ENCODE measurements at regions not wholly inside any gene's neighbourhood (a gene's known extent, or its start where the extent isn't known, plus 50 kb on each side); places are given as distances from the start of the nearest gene placed in this dataset.

DNA sequence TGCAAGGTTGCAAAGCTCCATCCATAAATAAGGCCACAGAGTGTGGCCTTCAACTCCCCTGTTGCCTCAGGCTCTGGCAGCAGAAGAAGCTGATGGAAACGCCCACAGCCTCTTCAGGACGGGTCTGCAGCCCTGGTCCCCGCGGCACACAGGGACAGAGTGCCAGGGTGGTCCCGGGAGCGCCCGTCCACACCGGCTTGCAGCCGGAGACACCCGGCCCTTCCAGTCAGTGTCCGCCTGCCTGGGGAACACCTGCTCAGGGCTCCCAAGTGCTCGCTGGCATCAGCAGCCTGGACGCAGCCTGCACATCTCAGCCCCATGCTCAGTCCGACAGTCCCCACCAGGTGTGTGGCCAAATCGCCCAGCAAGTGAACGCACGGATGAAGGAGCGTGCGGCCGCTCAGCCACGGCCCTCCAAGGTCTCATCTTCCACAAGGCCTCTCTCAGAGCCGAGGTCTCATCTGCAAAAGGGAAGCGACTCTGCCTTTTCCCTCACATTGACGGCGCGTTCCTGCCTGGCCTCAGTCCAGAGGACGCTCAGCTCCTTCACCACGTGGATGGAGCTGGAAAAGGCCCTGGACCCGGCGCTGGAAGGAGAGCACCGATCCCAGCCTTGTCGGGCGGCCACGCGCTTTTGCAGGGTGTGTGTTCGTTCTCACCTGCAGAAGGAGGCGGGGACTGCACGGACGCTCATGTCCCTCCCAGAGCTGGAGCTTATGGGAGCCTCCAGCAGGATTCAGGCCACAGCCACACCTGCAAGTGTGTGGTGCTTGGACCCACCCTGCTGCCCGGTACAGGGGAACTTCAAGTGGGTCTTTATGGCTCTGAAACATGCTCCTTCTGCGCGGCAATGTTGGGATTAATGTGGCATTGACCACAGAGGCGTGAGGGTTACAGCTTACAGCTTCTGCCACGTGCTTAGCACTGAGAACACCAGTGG, 180.4 kb downstream of the DLL1 start:
- Histone ChIP-seq H3K9me3 (replicated peaks in 1 of 2; ENCODE audit: control insufficient read depth in 1 of 2, insufficient read depth in 1 of 2, low read length in 2 of 2) (no peaks in the 10 kb centered on the region), H3K4me2 (replicated peaks; ENCODE audit: extremely low read depth, low read length, poor library complexity, severe bottlenecking) (no peak overlapping the region), H3K9ac (ENCODE audit: insufficient read depth, low read length, poor library complexity, severe bottlenecking) (no peak overlapping the region), H3K36me3 (replicated peaks in 1 of 2; ENCODE audit: control insufficient read depth in 1 of 2, insufficient read depth in 2 of 2, low read length in 2 of 2) (no peaks in the 10 kb centered on the region), H2AFZ (ENCODE audit: insufficient read depth, low read depth, low read length, poor library complexity, severe bottlenecking) (no peak overlapping the region), H3K79me2 (ENCODE audit: insufficient read depth, low read length) (no peaks in the 10 kb centered on the region), H3K4me3 (replicated peaks in 1 of 3; ENCODE audit: low read depth in 2 of 3, low read length in 3 of 3) (no peak overlapping the region), H4K20me1 (ENCODE audit: insufficient read depth, low read length) (no peaks in the 10 kb centered on the region), H3K27me3 (ENCODE audit: control insufficient read depth in 2 of 2, insufficient read depth in 2 of 2, low read length in 2 of 2) (no peaks in the 10 kb centered on the region), H3K4me1 (ENCODE audit: control insufficient read depth in 1 of 2, insufficient read depth in 2 of 2, low read length in 2 of 2) (no peaks in the 10 kb centered on the region), H3K27ac (ENCODE audit: low read depth in 1 of 2, low read length in 2 of 2) (no peak overlapping the region)
- intact Hi-C loops (cut with micrococcal nuclease), result no loop called here
- no peak overlapping the region for H3K4me3 Mint-ChIP-seq
- no peak for DNase-seq
- peaks cover 6 to 14% (median 13%) of the 10 kb centered on the region in 3 donors for H3K27me3 Mint-ChIP-seq (ENCODE audit: low read depth in 3 of 3)
- no peaks in the 10 kb centered on the region for H3K4me1 Mint-ChIP-seq
- TF ChIP-seq, protein P1, sequence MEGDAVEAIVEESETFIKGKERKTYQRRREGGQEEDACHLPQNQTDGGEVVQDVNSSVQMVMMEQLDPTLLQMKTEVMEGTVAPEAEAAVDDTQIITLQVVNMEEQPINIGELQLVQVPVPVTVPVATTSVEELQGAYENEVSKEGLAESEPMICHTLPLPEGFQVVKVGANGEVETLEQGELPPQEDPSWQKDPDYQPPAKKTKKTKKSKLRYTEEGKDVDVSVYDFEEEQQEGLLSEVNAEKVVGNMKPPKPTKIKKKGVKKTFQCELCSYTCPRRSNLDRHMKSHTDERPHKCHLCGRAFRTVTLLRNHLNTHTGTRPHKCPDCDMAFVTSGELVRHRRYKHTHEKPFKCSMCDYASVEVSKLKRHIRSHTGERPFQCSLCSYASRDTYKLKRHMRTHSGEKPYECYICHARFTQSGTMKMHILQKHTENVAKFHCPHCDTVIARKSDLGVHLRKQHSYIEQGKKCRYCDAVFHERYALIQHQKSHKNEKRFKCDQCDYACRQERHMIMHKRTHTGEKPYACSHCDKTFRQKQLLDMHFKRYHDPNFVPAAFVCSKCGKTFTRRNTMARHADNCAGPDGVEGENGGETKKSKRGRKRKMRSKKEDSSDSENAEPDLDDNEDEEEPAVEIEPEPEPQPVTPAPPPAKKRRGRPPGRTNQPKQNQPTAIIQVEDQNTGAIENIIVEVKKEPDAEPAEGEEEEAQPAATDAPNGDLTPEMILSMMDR (IDR thresholded peaks at IDR 0.05), result no peak
- H3K36me3 Mint-ChIP-seq, result no peaks in the 10 kb centered on the region
- peak overlapping the region in 1 of 7 donors; percentile 7 for H3K27ac Mint-ChIP-seq
- 91% methylated on average over 42 of the region's 44 CpGs for WGBS (ENCODE audit: insufficient coverage)
- peaks cover 0 to 2% (median 0%) of the 10 kb centered on the region in 7 donors for H3K9me3 Mint-ChIP-seq

DNA sequence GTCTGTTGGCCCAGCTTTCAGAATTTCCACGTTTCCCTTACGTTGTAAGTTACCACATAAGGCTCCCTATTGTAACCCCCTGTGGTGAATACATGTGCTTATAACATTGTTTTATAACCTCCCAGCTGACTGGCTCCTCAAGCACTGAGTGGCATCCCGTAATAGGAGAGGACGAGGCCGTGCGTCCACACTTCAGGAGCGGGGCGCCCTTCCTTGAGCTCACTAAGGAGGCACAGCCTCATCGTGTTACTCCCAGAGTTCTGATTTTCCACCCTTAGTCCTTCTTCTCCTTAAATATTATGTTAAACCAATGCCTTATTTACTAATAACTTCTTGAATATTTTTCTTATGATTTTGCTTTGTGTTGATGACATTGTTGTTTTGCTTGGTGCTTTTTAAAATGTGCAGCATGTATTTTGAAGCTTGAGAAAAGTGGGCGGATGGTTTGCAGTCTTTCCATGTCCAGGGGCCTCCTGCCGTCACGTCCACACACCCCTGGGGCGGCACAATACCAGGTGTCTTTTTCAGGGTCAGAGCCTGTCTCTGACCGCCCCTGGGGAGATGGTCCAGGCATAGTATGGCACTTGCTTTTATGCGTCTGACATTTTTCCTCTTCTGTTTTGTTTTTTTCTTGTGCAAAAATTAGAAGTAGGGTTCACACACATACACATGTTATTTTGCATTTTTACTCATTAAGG, 181.8 kb downstream of the DLL1 start:
- Histone ChIP-seq H3K4me1 (ENCODE audit: control insufficient read depth in 1 of 2, insufficient read depth in 2 of 2, low read length in 2 of 2) (no peaks in the 10 kb centered on the region), H3K36me3 (replicated peaks in 1 of 2; ENCODE audit: control insufficient read depth in 1 of 2, insufficient read depth in 2 of 2, low read length in 2 of 2) (no peaks in the 10 kb centered on the region), H3K27ac (ENCODE audit: low read depth in 1 of 2, low read length in 2 of 2) (no peak overlapping the region), H3K4me2 (replicated peaks; ENCODE audit: extremely low read depth, low read length, poor library complexity, severe bottlenecking) (no peak overlapping the region), H3K79me2 (ENCODE audit: insufficient read depth, low read length) (no peaks in the 10 kb centered on the region), H3K27me3 (ENCODE audit: control insufficient read depth in 2 of 2, insufficient read depth in 2 of 2, low read length in 2 of 2) (no peaks in the 10 kb centered on the region), H3K9me3 (replicated peaks in 1 of 2; ENCODE audit: control insufficient read depth in 1 of 2, insufficient read depth in 1 of 2, low read length in 2 of 2) (no peaks in the 10 kb centered on the region), H3K4me3 (replicated peaks in 1 of 3; ENCODE audit: low read depth in 2 of 3, low read length in 3 of 3) (no peak overlapping the region), H3K9ac (ENCODE audit: insufficient read depth, low read length, poor library complexity, severe bottlenecking) (no peak overlapping the region), H4K20me1 (ENCODE audit: insufficient read depth, low read length) (no peaks in the 10 kb centered on the region), H2AFZ (ENCODE audit: insufficient read depth, low read depth, low read length, poor library complexity, severe bottlenecking) (no peak overlapping the region)
- Mint-ChIP-seq H3K36me3 (no peaks in the 10 kb centered on the region), H3K4me3 (no peak overlapping the region), H3K9me3 (peaks cover 0 to 2% (median 0%) of the 10 kb centered on the region in 7 donors), H3K27ac (no peak overlapping the region), H3K4me1 (no peaks in the 10 kb centered on the region), H3K27me3 (ENCODE audit: low read depth in 3 of 3) (peaks cover 6 to 14% (median 13%) of the 10 kb centered on the region in 3 donors)
- DNase-seq, result no peak
- intact Hi-C loops (cut with micrococcal nuclease), result no loop called here
- TF ChIP-seq, protein P1 (IDR thresholded peaks at IDR 0.05), result no peak
- 96% methylated on average over 11 of the region's 15 CpGs for WGBS (ENCODE audit: insufficient coverage)

All from CD14-positive monocyte (primary cell).